ENCODE measurements at regions not wholly inside any gene's neighbourhood (a gene's known extent, or its start where the extent isn't known, plus 50 kb on each side); places are given as distances from the start of the nearest gene placed in this dataset.
"Not testable (repeated sequence)": the region's sequence is repeated elsewhere in the genome, so short reads cannot be mapped to it uniquely, and the experiment has no call there.

GRCh38 chr14:71387753-71388152, 480.5 kb downstream of the PCNX1 start:
- DNase-seq (ENCODE audit: low read depth in 1 of 2, low spot score in 1 of 2) = no peak

DNA sequence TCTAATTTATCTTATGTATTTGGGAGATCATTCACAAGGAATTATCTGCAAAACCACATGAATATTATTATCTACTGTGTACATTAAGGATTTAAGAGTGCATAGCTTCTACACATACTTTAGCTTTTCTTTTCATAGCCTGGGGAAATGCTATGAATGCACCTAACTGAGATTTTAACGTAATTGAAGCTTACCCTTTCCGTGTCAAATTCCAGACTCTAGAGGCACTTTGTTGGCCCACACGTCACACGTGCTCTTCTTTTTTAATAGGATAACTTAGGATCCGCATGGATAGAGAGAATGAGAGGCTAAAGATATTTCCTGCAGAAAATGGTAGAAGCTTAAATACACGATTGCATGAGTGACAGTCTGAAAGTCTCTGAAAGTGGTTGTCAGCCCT, 481.1 kb downstream of the PCNX1 start:
- no peak for DNase-seq (ENCODE audit: low read depth in 1 of 2, low spot score in 1 of 2)

- DNase-seq (ENCODE audit: low read depth in 1 of 2, low spot score in 1 of 2) = no peak
Observed at GRCh38 chr14:71388862-71389261, 481.6 kb downstream of the PCNX1 start.

- no peak for DNase-seq (ENCODE audit: low read depth in 1 of 2, low spot score in 1 of 2)
Observed at GRCh38 chr14:71394386-71394785, 487.1 kb downstream of the PCNX1 start.

GRCh38 chr14:71395151-71395604, 487.9 kb downstream of the PCNX1 start:
- no peak for DNase-seq (ENCODE audit: low read depth in 1 of 2, low spot score in 1 of 2)

DNA sequence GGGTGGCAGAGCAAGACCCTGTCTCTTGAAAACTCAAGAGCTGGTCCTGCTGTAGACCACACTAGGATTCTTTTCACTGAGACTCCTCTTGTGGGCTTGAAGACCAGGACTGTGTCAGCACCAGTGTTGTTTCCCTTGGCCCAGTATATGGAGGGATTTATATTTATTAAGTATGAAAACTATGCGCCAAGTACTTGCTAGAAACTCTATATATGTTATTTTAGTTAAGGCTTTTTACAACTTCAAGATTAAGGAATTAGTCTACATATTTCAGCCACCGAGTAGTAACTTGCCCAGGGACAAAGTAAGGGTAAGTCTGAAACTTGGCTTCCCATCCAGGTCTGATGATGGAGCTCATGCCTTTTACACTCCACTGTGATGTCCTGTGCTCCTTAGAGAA, 488.4 kb downstream of the PCNX1 start:
- no peak for DNase-seq (ENCODE audit: low read depth in 1 of 2, low spot score in 1 of 2)

GRCh38 chr14:71396050-71396677, 488.9 kb downstream of the PCNX1 start:
- DNase-seq (ENCODE audit: low read depth in 1 of 2, low spot score in 1 of 2) = no peak

GRCh38 chr14:71397371-71397770, 490.1 kb downstream of the PCNX1 start:
- no peak for DNase-seq (ENCODE audit: low read depth in 1 of 2, low spot score in 1 of 2)

DNA sequence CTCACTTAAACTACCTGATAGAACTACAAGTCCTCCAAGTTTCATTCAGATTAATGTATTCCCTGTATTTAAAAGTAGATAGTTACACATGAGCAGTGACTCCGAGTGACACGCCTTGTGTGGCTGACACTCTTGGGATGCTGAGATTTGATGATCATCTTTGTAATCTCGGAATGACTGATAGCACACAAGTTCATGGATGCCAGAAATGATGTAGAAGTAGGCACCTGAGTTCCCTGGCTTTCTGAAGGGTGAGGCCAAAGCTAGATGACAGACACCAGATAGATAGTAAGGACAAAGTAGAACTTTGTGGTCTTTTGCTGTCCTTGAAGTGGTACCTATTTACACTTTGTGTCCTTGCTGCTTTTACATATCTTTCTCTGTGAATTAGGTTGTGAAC, 491.2 kb downstream of the PCNX1 start:
- DNase-seq (ENCODE audit: low read depth in 1 of 2, low spot score in 1 of 2) = no peak

DNA sequence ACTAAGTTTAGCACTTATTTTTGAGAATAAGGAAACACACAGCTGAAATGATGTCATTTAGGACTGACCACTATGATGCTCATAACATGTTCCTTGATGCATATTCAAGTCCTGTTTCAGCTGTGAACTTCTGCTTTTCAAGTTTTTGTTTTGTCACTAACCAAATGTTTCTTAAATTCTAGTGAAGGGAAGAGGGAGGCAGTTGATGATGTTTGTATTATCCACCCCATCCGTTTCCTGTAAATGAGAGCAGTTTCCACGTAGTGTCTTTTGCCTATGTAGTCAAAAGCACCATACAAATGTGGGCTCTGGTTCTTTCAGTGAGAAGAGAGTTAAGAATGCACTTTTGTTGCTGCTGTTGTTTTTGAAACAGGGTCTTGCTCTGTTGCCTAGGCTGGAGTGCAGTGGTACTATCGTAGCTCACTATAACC, 491.8 kb downstream of the PCNX1 start:
- DNase-seq (ENCODE audit: low read depth in 1 of 2, low spot score in 1 of 2) = no peak

- DNase-seq (ENCODE audit: low read depth in 1 of 2, low spot score in 1 of 2) = no peak
Observed at GRCh38 chr14:71400871-71401321, 493.6 kb downstream of the PCNX1 start.

- DNase-seq (ENCODE audit: low read depth in 1 of 2, low spot score in 1 of 2) = not testable (repeated sequence)
Observed at GRCh38 chr14:71402415-71402814, 495.2 kb downstream of the PCNX1 start.

DNA sequence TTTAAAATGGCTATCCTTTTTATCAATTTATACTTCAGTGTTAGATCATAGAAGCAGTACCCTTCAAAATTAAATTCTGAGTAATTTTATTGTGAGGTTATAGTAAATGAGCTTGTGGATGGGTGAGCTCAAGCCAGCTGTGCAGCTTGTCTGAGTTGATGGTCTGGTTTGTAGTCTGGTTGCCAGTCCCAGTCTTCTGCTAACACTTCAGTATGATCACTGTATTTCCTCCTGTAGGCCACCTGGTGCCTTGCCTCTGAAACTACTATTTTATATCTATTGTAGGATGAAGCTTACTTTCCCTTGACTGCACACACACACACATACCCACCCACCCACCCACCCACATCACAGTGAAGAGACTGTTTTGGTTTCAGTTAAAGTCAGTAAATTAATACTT, 496.4 kb downstream of the PCNX1 start:
- DNase-seq (ENCODE audit: low read depth in 1 of 2, low spot score in 1 of 2) = no peak

GRCh38 chr14:71405676-71406075, 498.4 kb downstream of the PCNX1 start:
- no peak for DNase-seq (ENCODE audit: low read depth in 1 of 2, low spot score in 1 of 2)

GRCh38 chr14:71408362-71409030, 501.2 kb downstream of the PCNX1 start:
- no peak for DNase-seq (ENCODE audit: low read depth in 1 of 2, low spot score in 1 of 2)

- no peak for DNase-seq (ENCODE audit: low read depth in 1 of 2, low spot score in 1 of 2)
Observed at GRCh38 chr14:71410578-71411284, 503.5 kb downstream of the PCNX1 start.

- no peak for DNase-seq (ENCODE audit: low read depth in 1 of 2, low spot score in 1 of 2)
Observed at GRCh38 chr14:71411285-71411595, 504.0 kb downstream of the PCNX1 start.

- DNase-seq (ENCODE audit: low read depth in 1 of 2, low spot score in 1 of 2) = no peak
Observed at GRCh38 chr14:71411738-71412137, 504.5 kb downstream of the PCNX1 start.

- DNase-seq (ENCODE audit: low read depth in 1 of 2, low spot score in 1 of 2) = no peak
Observed at GRCh38 chr14:71414631-71415403, 507.6 kb downstream of the PCNX1 start.

GRCh38 chr14:71415404-71415690, 508.1 kb downstream of the PCNX1 start:
- no peak for DNase-seq (ENCODE audit: low read depth in 1 of 2, low spot score in 1 of 2)

GRCh38 chr14:71416392-71416791, 509.1 kb downstream of the PCNX1 start:
- DNase-seq (ENCODE audit: low read depth in 1 of 2, low spot score in 1 of 2) = no peak

Measured in stimulated activated CD4-positive, alpha-beta T cell treated with anti-CD3 and anti-CD28 coated beads, Interleukin-15, amount 100 ng/mL, for 1 hour (primary cell).